Embryonic facial prominence (tissue), 1 donor: ENCODE measurements at regions not wholly inside any gene's neighbourhood (a gene's known extent, or its start where the extent isn't known, plus 50 kb on each side); places are given as distances from the start of the nearest gene placed in this dataset.

ENCODE experiments used
- DNase-seq: peaks from one replicate; pipeline ENCODE4 v3.0.0-alpha.2; 2016; ENCODE audit errors: extremely low spot score

DNA sequence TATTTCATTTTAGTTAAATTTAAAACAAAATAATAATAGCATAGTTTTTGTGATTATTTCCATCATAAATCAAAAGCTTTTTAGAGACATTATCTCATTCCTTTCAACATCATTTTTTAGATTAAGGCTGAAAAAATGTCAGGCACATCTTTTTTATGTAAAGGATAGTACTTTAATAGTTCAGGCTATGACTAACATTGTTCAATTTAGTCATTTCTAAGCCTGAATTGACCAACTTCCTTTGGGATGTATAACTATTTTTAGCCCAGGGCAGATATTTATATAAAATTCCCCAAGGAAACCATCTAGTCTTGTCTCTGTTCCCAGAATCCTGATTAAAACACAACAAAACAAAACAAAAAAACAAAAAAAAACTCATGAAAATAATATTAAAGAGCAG, 145.6 kb upstream of the PCDH18 start:
- DNase-seq, result no peak

- no peak for DNase-seq
Measured at GRCh38 chr4:137676357-137676998, 144.2 kb upstream of the PCDH18 start.

GRCh38 chr4:137674066-137674465, 141.8 kb upstream of the PCDH18 start:
- DNase-seq, result no peak

GRCh38 chr4:137668885-137669545, 136.7 kb upstream of the PCDH18 start:
- no peak for DNase-seq

DNA sequence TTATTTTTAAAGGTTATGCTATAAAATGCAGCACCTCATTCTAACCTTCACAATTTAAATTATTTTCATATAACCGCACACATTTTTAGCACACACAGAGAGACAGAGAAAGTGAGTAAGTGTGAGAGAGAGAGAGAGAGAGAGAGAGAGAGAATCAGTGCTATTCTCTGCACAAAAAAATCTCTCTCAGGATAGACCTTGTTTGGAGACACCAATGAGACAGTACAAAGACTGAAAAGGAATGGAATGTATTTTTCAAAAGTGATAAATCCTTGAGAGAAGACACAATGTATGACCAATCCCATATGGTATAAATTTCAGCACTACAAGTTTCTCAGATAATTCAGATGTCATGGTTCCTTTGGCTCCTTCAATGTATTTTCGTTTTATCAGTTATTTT, 132.1 kb upstream of the PCDH18 start:
- DNase-seq, result no peak

DNA sequence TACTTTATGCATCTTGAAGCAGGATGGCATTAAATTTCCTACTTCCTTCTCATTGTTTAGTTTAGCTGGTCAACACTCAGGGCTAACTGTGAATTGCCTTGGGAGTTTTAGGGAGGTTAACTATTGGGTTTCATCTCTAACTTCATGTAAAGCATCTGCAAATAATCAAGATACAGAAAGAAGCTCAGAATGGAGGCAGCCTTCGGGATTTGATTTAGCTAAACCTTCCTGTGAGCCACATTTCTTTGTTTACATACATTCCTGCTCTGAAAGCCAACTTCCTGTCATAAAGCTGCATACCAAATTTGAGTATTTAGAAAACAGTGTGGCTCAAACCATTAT, 131.7 kb upstream of the PCDH18 start:
- peak; percentile 90 for DNase-seq

DNA sequence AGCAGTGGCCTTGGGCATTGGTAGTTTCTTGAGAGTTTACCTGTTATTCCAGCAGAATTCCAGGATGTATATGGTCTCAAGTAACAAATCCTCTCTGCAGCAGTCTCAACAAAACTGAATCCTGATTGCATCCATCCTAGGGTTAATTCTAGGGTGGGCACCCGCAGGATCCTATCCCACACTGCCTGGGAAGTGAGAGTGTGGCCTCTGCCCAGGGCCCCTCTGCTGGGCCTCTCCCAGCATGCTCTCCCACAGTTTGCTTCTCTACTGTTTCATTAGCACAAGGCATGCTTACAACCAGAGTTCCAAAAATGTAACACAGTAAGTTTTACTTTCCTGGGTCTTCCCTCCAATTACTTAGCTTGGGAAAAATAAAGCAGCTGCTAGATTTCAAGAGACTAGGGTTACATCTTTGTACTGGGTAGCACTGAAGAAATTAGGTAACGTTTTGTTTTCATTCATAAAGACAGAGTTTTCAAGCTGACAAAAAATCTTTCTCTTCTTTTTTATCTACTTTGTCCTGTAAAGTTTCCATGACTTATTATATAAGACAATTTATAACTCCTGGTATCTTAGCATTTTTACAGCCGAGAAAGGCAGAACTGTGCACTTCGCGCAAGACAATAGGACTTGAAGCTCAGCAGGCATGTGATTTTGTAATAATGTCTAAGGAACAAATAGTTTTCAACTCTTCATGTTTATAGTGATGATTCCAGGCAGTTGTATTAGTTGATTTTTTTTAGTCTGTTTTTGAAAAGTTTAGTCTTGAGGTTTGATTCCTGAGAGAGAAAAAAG, 131.2 kb upstream of the PCDH18 start:
- DNase-seq, result peak; percentile 37

- DNase-seq, result no peak
Measured at GRCh38 chr4:137661693-137662092, 129.4 kb upstream of the PCDH18 start.

DNA sequence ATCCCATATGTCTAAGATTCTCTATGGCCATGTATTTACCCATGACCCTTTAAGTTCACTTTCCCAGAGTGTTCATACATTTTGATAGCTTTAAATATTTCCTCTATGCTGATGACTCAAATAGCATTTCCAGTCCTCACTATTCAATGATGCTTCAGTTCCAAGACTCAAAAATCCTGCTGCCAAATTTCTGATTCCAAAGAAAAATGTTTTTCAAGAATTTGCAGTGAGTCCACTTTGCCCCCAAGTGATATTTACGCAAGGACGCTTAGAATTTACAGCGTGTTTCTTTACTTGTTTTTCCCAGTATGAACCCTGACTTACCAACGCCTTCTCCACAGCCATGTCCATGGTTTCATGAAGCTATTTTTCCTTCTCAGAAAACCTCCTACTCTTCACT, 127.9 kb upstream of the PCDH18 start:
- no peak for DNase-seq

- no peak for DNase-seq
Measured at GRCh38 chr4:137659431-137659830, 127.1 kb upstream of the PCDH18 start.

GRCh38 chr4:137656661-137657060, 124.4 kb upstream of the PCDH18 start:
- DNase-seq, result no peak

GRCh38 chr4:137655302-137655701, 123.0 kb upstream of the PCDH18 start:
- DNase-seq, result no peak

DNA sequence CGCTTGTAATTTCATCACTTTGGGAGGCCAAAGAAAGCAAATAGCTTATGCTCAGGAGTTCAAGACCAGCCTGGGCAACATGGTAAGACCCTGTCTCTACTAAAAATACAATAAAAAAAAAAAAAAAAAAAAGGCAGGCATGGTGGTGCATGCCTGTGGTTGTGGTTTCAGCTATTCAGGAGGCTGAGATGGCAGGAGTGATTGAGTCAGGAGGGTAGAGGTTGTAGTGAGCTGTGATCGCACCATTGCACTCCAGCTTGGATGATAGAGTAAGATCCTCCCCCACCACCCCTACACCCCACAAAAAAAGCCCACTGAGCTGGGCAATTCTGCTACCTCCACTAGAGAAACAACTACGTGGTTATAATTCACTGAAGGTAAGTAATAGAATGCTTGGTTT, 118.8 kb upstream of the PCDH18 start:
- DNase-seq, result no peak

DNA sequence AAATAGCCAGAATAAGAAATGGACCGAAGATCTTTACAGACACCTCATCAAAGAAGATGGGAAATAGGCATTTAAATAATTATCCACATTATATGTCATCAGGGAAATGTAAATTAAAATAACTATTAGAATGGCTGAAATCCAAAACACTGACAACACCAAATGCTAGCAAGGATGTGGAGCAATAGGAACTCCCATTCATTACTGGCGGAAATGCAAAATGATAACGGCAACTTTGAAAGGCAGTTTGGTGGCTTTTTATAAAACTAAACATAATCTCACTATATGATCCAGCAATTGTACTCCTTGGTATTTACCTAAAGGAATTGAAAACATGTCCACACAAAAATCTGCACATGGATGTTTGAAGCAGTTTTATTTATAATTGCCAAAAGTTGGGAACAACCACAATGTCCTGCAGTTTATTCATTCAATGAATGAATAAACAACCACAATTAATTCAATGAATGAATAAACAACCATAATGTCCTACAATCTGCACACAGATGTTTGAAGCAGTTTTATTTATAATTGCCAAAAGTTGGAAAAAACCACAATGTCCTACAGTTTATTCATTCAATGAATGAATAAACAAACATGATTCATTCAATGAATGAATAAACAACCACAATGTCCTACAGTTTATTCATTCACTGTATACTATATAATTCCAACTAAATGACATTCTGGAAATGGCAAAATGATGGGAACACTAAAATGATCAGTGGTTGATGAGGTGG, 117.6 kb upstream of the PCDH18 start:
- DNase-seq, result no peak

- no peak for DNase-seq
Measured at GRCh38 chr4:137648531-137648930, 116.2 kb upstream of the PCDH18 start.

DNA sequence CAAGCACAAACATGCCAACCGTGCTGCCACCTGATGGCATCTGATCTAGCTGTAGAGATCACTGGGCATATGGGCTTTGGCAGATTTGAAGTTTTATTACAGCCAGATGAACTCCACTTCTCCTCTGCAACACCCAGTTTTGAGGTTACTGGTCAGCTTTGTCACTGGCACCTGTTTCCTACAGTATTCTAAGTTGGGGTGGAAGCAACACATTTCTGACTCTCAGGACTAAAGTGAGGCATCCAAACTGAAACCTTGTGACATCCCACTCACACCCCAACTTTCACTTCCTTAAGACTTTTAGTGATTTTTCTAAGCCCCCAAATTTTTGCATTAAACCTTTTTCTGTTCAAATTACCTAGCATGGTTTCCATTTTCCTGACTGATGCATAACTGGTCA, 115.1 kb upstream of the PCDH18 start:
- DNase-seq, result no peak

DNA sequence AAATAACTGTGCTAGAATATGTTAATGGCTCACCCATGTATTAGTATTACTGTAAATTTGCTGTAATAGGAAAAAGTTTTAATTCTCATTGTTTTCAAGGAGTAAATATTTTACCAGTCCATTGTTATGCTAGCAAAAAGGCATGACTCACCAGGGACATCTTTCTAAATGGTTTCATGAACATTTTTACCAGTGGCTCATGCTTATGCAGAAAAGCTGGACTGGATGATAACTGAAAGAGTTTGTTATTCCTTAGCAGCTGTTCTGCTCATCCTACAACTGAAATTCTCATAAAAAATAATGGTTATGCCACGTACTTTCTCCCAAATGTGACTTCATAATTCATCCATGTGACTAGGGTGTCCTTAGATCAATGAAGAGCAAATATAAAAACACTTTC, 111.9 kb upstream of the PCDH18 start:
- no peak for DNase-seq

- DNase-seq, result no peak
Measured at GRCh38 chr4:137641544-137641943, 109.2 kb upstream of the PCDH18 start.

- no peak for DNase-seq
Measured at GRCh38 chr4:137640838-137641158, 108.5 kb upstream of the PCDH18 start.

DNA sequence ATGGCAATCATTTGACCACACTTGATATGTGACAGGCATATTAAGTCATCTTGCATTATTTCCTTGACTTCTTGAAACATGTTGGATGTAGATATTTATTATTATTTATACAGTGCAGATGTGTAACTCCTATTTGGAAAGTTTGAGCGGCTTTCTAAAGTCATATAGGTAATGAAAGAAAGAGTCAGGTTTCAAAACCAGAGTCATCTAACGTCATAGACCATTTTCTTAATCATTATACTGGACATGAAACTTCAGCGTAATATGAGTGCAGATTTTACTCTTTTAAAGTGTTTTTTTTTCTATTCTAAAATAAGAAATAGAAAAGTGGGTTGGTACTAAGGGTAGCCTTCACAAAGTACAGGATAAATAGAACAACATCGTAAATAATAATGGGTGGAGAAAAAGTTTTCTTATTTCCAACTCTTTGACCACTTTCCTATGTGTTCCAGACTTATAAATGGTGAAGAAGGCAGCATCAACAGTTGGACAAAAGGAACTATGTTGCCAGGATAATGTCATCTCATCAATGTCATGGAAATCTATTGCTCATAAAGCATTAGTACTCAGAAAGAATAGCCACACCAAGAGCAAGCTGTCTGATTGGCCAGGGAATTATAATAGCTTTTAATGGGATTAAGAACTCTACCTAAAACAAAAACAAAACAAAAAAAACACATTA, 108.0 kb upstream of the PCDH18 start:
- no peak for DNase-seq

GRCh38 chr4:137638934-137639333, 106.6 kb upstream of the PCDH18 start:
- DNase-seq, result no peak

DNA sequence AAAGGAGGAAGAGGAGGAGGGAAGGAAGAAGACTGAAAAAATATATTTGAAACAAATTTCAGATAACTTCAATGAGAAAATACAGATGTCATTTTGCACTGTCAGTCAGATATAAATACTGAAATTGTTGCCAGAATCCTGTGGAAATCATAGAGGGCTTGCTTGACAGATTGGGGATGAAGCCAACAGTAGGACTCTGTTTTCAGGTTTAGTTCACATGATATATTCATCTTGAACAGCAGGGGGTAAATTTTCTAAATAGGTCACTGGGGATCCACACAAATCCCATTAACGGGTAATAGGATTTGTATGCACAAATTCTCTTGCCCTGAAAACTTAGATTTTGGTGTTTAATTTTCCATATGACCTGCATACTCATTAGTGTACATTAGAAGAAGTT, 103.3 kb upstream of the PCDH18 start:
- DNase-seq, result no peak
